Testis (tissue), 2 donors: ENCODE measurements at regions not wholly inside any gene's neighbourhood (a gene's known extent, or its start where the extent isn't known, plus 50 kb on each side); places are given as distances from the start of the nearest gene placed in this dataset.

ENCODE experiments used
- DNase-seq: peaks from one replicate; pipeline ENCODE4 v3.0.0-alpha.2; 2019
- H3K27ac ChIP-seq, 2 donors: fragments of 200-600 bp; sonication (generic); one replicate each; pipeline ENCODE4 v1.5.1; 2019
- H3K27me3 ChIP-seq: fragments of 200-600 bp; sonication (generic); one replicate; pipeline ENCODE4 v1.5.1; 2019
- H3K36me3 ChIP-seq: fragments of 200-600 bp; sonication (generic); one replicate; pipeline ENCODE4 v1.5.1; 2017; ENCODE audit warnings: low read depth; ENCODE audit errors: missing control alignments
- H3K4me1 ChIP-seq: fragments of 200-600 bp; sonication (generic); one replicate; pipeline ENCODE4 v1.5.1; 2019
- H3K4me3 ChIP-seq, 2 donors: fragments of 200-600 bp; sonication (generic); one replicate each; pipeline ENCODE4 v1.5.1; 2017 to 2019
- H3K9me3 ChIP-seq: fragments of 200-600 bp; sonication (generic); one replicate; pipeline ENCODE4 v1.5.1; 2017
- POLR2A ChIP-seq: fragments of 450-650 bp; IDR thresholded peaks from one replicate; pipeline ENCODE4 v1.6.1; 2017; ENCODE audit warnings: antibody characterized with exemption, mild to moderate bottlenecking, moderate library complexity
- WGBS, 2 donors: methylation state at CpG; one replicate each; pipeline ENCODE4 v1.1.5; 2018; 5-methylcytosine and 5-hydroxymethylcytosine counted together
- intact Hi-C: fragments of 100-400 bp; cut with DNase I; formaldehyde crosslinking; loops from one replicate; pipeline ENCODE4 v1.15.1; 2023; ENCODE audit warnings: low total_unique reads
- TF ChIP-seq, protein P1 (sequence below), 3 experiments: fragments of 450-650 bp in 2 of 3; fragments of 200-600 bp in 1 of 3; sonication (generic) in 1 of 3; IDR thresholded peaks; one replicate each; pipeline ENCODE4 v1.5.1; 2016 to 2019; ENCODE audit warnings: antibody characterized with exemption in 3 of 3, mild to moderate bottlenecking in 2 of 3, moderate library complexity in 1 of 3

DNA sequence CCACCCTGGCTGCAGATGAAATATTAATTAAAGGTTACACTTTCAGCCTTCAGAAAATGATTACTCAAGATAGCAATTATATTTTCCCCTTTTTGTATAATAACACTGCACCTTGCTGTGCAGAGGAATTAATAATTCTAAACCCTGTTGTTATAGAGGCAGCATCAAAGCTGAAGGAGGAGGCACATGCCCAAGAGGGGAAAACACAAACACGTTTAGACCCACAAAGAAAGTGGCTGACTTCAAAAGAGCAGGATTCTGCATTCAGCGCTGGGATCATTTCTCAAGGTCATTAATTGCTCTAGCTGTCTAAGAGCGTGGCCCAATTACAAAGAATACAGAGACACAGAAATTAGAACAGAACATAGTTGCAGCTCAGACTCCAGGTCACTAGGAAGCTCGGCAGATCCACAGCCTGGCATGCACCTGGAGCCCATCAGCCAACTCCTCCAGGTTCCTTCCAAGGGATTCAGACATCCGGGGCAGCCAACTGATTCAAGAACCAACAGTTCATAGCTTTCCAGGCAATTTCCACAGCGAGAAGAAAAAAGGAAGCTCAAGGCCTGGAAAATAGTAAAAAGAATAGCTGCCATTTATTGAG is 102.3 kb upstream of the ID2 start:
- Histone ChIP-seq H3K4me1 (no peaks in the 10 kb centered on the region), H3K9me3 (no peaks in the 10 kb centered on the region), H3K4me3 (no peak overlapping the region), H3K27me3 (no peaks in the 10 kb centered on the region), H3K36me3 (no peaks in the 10 kb centered on the region), H3K27ac (no peak overlapping the region)
- intact Hi-C loops = no loop called here
- WGBS, 2 donors = 46 to 53% methylated on average over 6 of the region's 6 CpGs
- TF ChIP-seq POLR2A = no peak
- TF ChIP-seq, protein P1, sequence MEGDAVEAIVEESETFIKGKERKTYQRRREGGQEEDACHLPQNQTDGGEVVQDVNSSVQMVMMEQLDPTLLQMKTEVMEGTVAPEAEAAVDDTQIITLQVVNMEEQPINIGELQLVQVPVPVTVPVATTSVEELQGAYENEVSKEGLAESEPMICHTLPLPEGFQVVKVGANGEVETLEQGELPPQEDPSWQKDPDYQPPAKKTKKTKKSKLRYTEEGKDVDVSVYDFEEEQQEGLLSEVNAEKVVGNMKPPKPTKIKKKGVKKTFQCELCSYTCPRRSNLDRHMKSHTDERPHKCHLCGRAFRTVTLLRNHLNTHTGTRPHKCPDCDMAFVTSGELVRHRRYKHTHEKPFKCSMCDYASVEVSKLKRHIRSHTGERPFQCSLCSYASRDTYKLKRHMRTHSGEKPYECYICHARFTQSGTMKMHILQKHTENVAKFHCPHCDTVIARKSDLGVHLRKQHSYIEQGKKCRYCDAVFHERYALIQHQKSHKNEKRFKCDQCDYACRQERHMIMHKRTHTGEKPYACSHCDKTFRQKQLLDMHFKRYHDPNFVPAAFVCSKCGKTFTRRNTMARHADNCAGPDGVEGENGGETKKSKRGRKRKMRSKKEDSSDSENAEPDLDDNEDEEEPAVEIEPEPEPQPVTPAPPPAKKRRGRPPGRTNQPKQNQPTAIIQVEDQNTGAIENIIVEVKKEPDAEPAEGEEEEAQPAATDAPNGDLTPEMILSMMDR (IDR thresholded peaks at IDR 0.05) = no peak
- no peak for DNase-seq

DNA sequence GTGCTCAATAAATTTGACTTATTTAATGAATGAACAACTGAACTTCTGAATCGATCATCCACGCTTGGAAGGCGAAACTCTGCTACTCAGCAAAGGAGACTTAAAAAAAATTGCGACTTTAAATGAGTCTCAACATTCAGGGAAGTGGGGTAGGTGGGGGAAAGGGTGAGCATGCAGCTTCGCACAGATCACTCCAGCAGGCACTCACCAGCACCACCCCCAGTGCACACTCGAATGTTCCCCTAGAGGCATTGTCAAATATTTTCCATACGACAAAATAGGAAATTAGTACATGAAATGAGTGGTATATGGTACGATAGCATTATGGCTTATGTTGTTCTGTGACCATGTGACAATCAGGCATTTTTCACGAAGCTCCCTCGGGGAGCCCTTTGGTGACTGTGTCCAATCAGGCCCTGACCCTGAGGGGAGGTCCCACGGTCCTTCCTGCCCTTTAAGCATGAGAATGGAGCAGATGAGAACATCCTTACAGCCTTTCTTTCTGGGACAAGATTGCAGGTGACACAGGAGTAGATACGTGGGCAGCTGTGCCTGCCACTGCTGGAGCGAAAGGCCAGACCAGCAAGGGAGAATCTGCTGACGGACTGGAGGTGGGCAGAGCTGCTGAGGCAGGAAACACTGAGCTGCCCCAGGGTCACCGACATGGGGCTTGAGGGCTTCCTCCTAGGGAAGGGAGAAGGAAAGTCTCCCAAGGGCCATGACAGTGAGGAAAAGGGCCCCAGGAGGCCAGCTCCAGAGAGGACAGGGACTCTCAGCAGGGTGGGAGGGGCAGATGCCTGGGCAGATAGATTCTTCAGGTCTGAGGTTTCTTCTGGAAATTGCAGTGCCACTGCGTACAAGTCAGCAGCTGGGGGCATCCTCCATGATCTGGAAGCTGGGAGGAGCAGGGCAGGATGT is 101.3 kb upstream of the ID2 start:
- intact Hi-C loops = no loop called here
- no peak for DNase-seq
- Histone ChIP-seq H3K36me3 (no peaks in the 10 kb centered on the region), H3K9me3 (no peaks in the 10 kb centered on the region), H3K27me3 (no peaks in the 10 kb centered on the region), H3K27ac (no peak overlapping the region), H3K4me3 (no peak overlapping the region), H3K4me1 (no peaks in the 10 kb centered on the region)
- TF ChIP-seq POLR2A = no peak
- TF ChIP-seq, protein P1 (IDR thresholded peaks at IDR 0.05) = no peak
- 85 to 91% methylated on average over 15 to 16 of the region's 16 CpGs for WGBS, 2 donors

DNA sequence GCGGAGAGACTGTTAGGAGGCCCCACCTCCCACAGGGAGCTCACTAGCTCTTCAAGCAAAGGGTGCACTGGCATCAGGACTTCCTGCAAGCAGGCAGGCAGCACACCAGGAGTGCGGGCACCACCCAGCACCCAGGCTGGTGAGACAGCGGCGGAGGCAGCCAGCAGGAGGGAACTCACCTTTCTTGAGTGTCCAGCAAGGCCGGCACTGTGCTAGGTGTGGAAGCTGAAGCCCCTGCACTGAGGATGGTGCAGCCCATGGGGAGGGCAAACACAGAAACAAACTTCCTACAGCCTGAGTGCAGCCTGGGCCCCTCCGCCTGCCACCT is 100.7 kb upstream of the ID2 start:
- DNase-seq = no peak
- intact Hi-C loops = no loop called here
- H3K4me3 ChIP-seq = no peak overlapping the region
- no peak overlapping the region for H3K27ac ChIP-seq
- H3K27me3 ChIP-seq = no peaks in the 10 kb centered on the region
- no peaks in the 10 kb centered on the region for H3K4me1 ChIP-seq
- TF ChIP-seq, protein P1 (IDR thresholded peaks at IDR 0.05) = no peak
- no peak for TF ChIP-seq POLR2A
- H3K9me3 ChIP-seq = no peaks in the 10 kb centered on the region
- WGBS, 2 donors = 65 to 93% methylated on average over 2 to 6 of the region's 6 CpGs
- no peaks in the 10 kb centered on the region for H3K36me3 ChIP-seq

DNA sequence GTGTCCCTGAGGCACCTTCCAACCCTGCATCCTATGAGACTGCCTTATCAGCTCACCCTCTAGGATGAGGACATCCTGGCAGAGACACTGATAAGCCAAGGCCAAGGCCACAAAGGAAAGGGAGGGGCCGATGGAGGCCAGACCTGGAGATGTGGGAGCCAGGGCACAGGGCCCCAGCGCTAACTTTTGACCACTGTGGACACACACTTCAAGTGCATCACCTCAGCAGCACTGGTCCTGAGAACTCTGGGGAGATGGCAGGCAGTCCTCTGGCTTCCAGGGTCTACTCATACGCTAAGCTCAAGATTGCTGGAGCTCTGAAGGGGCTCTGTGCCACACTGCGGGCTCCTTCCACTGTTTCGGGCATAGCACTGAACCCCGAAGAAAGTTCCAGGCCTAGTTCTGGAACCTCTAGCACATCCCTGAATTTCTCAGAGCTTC is 100.2 kb upstream of the ID2 start:
- Histone ChIP-seq H3K36me3 (no peaks in the 10 kb centered on the region), H3K4me1 (no peaks in the 10 kb centered on the region), H3K9me3 (no peaks in the 10 kb centered on the region), H3K27me3 (no peaks in the 10 kb centered on the region), H3K27ac (no peak overlapping the region), H3K4me3 (no peak overlapping the region)
- 83 to 91% methylated on average over 5 to 6 of the region's 6 CpGs for WGBS, 2 donors
- DNase-seq = no peak
- intact Hi-C loops = no loop called here
- TF ChIP-seq, protein P1 (IDR thresholded peaks at IDR 0.05) = no peak
- TF ChIP-seq POLR2A = no peak
